SK-N-SH (cell line): ENCODE measurements at regions not wholly inside any gene's neighbourhood (a gene's known extent, or its start where the extent isn't known, plus 50 kb on each side); places are given as distances from the start of the nearest gene placed in this dataset.

ENCODE experiments used
- CTCF ChIA-PET: fragments of 300-600, 350-600 bp; formaldehyde crosslinking; extraction: SDS; loops from one replicate; lab custom pipeline; 2021; lab: Yijun Ruan, JAX
- POLR2A ChIA-PET: fragments of 350-600 bp; sonication (Branson Sonifier 250); formaldehyde crosslinking; extraction: SDS; loops from one replicate; lab custom pipeline; 2020; ENCODE audit warnings: antibody characterized with exemption, inconsistent platforms; lab: Yijun Ruan, JAX
- DNase-seq: peaks from one replicate; pipeline ENCODE4 v3.0.0; 2012
- H2AFZ ChIP-seq: fragments of 200-600 bp; sonication (generic); 2 replicates; pipeline ENCODE4 v1.8.1; 2016; ENCODE audit warnings: antibody characterized with exemption, mild to moderate bottlenecking, low read depth
- H3F3A ChIP-seq: fragments of 200-600 bp; sonication (generic); replicated peaks from 2 replicates; pipeline ENCODE3; 2016; ENCODE audit warnings: antibody characterized with exemption, mild to moderate bottlenecking; ENCODE audit not compliant: insufficient read depth
- H3K27ac ChIP-seq, 2 experiments: fragments of 200-500 bp in 1 of 2; fragments of 200-600 bp in 1 of 2; sonication (Bioruptor generic) in 1 of 2; sonication (generic), shearing (Covaris generic) in 1 of 2; 2 replicates each; pipeline versions ENCODE4 v1.5.1 to v1.6.1; 2014 to 2016; ENCODE audit warnings: low read depth in 2 of 2, inconsistent platforms in 1 of 2, low read length in 1 of 2, mild to moderate bottlenecking in 1 of 2, mixed read lengths in 1 of 2
- H3K27me3 ChIP-seq: fragments of 200-600 bp; sonication (generic), shearing (Covaris generic); 2 replicates; pipeline ENCODE4 v1.6.1; 2016; ENCODE audit warnings: mixed run types; ENCODE audit not compliant: insufficient read depth
- H3K36me3 ChIP-seq, 2 experiments: fragments of 200-500 bp in 1 of 2; fragments of 200-600 bp in 1 of 2; sonication (Bioruptor generic) in 1 of 2; sonication (generic) in 1 of 2; replicated peaks in 1 of 2; 2 replicates each; pipeline versions ENCODE3 to v1.5.1; 2014 to 2016; ENCODE audit warnings: low read length in 1 of 2, mild to moderate bottlenecking in 1 of 2; ENCODE audit not compliant: insufficient read depth in 2 of 2, control insufficient read depth in 1 of 2
- H3K4me1 ChIP-seq, 2 experiments: fragments of 200-500 bp in 1 of 2; fragments of 200-600 bp in 1 of 2; sonication (Bioruptor generic) in 1 of 2; sonication (generic), shearing (Covaris generic) in 1 of 2; 2 replicates each; pipeline versions ENCODE4 v1.5.1 to v1.6.1; 2014 to 2016; ENCODE audit warnings: low read depth in 1 of 2, low read length in 1 of 2, mixed run types in 1 of 2; ENCODE audit not compliant: insufficient read depth in 2 of 2, control insufficient read depth in 1 of 2
- H3K4me2 ChIP-seq: fragments of 200-600 bp; sonication (generic), shearing (Covaris generic); 2 replicates; pipeline ENCODE4 v1.6.1; 2017; ENCODE audit warnings: mixed run types
- H3K4me3 ChIP-seq, 2 experiments: fragments of 200-500 bp in 1 of 2; fragments of 200-600 bp in 1 of 2; sonication (Bioruptor generic) in 1 of 2; sonication (generic), shearing (Covaris generic) in 1 of 2; 2 replicates each; pipeline versions ENCODE4 v1.5.1 to v1.8.1; 2014 to 2016; ENCODE audit warnings: low read depth in 2 of 2, inconsistent platforms in 1 of 2, low read length in 1 of 2, mild to moderate bottlenecking in 1 of 2, mixed read lengths in 1 of 2, moderate library complexity in 1 of 2
- H3K79me2 ChIP-seq: fragments of 200-600 bp; sonication (generic); 2 replicates; pipeline ENCODE4 v1.8.1; 2017; ENCODE audit warnings: mild to moderate bottlenecking; ENCODE audit not compliant: insufficient read depth
- H3K9ac ChIP-seq: fragments of 200-600 bp; sonication (generic); 2 replicates; pipeline ENCODE4 v1.6.1; 2017; ENCODE audit warnings: mixed run types
- H3K9me2 ChIP-seq: fragments of 200-600 bp; sonication (generic); 2 replicates; pipeline ENCODE4 v1.6.1; 2017; ENCODE audit warnings: mixed run types
- H3K9me3 ChIP-seq: fragments of 200-600 bp; sonication (generic); 2 replicates; pipeline ENCODE4 v1.6.1; 2017; ENCODE audit warnings: mixed run types, mild to moderate bottlenecking, moderate library complexity
- H4K20me1 ChIP-seq: fragments of 200-600 bp; sonication (generic); 2 replicates; pipeline ENCODE4 v1.6.1; 2017; ENCODE audit warnings: mild to moderate bottlenecking, mixed run types; ENCODE audit not compliant: insufficient read depth
- CHD2 ChIP-seq: fragments of 150-350 bp; IDR thresholded peaks from 2 replicates; pipeline ENCODE4 v1.6.1; 2018; ENCODE audit warnings: low read length; ENCODE audit not compliant: partially characterized antibody
- FOSL2 ChIP-seq: IDR thresholded peaks from 2 replicates; pipeline ENCODE4 v1.4.0; 2012; ENCODE audit warnings: low read depth, mild to moderate bottlenecking, moderate library complexity, borderline replicate concordance
- FOXJ3 ChIP-seq: sonication (generic); formaldehyde crosslinking; IDR thresholded peaks from 2 replicates; pipeline ENCODE4 v1.5.1; 2020; ENCODE audit warnings: mild to moderate bottlenecking, missing genetic modification reagents
- GATA2 ChIP-seq: sonication (generic); formaldehyde crosslinking; IDR thresholded peaks from 2 replicates; pipeline ENCODE4 v1.5.0; 2020; ENCODE audit warnings: mild to moderate bottlenecking, missing genetic modification reagents
- MXI1 ChIP-seq: IDR thresholded peaks from 2 replicates; pipeline ENCODE4 v1.6.1; 2012; ENCODE audit warnings: mild to moderate bottlenecking, low read depth, low read length, improper control_type of control experiment
- NRF1 ChIP-seq: IDR thresholded peaks from 2 replicates; pipeline ENCODE4 v1.6.1; 2012; ENCODE audit warnings: low read depth, mild to moderate bottlenecking, low read length
- RAD21 ChIP-seq: IDR thresholded peaks from 2 replicates; pipeline ENCODE4 v1.6.1; 2012; ENCODE audit warnings: mild to moderate bottlenecking, low read length
- RFX5 ChIP-seq: IDR thresholded peaks from 2 replicates; pipeline ENCODE4 v1.6.1; 2012; ENCODE audit warnings: mild to moderate bottlenecking, improper control_type of control experiment, low read length
- SIN3A ChIP-seq: IDR thresholded peaks from 2 replicates; pipeline ENCODE4 v1.6.1; 2012; ENCODE audit warnings: low read depth, mild to moderate bottlenecking, low read length, moderate library complexity, borderline replicate concordance
- SMC3 ChIP-seq: IDR thresholded peaks from 2 replicates; pipeline ENCODE4 v1.6.1; 2012; ENCODE audit warnings: low read depth, low read length, improper control_type of control experiment
- TAF1 ChIP-seq: IDR thresholded peaks from 2 replicates; pipeline ENCODE4 v1.6.1; 2012; ENCODE audit warnings: low read depth, mild to moderate bottlenecking, low read length, moderate library complexity, borderline replicate concordance
- TCF12 ChIP-seq: IDR thresholded peaks from 2 replicates; pipeline ENCODE4 v1.4.0; 2012
- TEAD4 ChIP-seq: IDR thresholded peaks from 2 replicates; pipeline ENCODE4 v1.4.0; 2012; ENCODE audit warnings: mild to moderate bottlenecking, borderline replicate concordance; ENCODE audit not compliant: insufficient read depth
- YY1 ChIP-seq: IDR thresholded peaks from 2 replicates; pipeline ENCODE4 v1.4.0; 2012; ENCODE audit warnings: low read depth, mild to moderate bottlenecking
- WGBS: methylation state at CpG from one replicate; pipeline ENCODE4 v1.1.6; 2017; ENCODE audit warnings: low lambda C conversion rate; 5-methylcytosine and 5-hydroxymethylcytosine counted together
- TF ChIP-seq, protein P1 (sequence below): fragments of 200-600 bp; sonication (generic); IDR thresholded peaks from 2 replicates; pipeline ENCODE4 v1.6.1; 2017; ENCODE audit warnings: antibody characterized with exemption, mild to moderate bottlenecking, moderate library complexity
- TF ChIP-seq, protein P2 (sequence below): IDR thresholded peaks from 2 replicates; pipeline ENCODE4 v1.4.0; 2012; ENCODE audit warnings: low read depth, borderline replicate concordance
- TF ChIP-seq, protein P3 (sequence below): IDR thresholded peaks from 2 replicates; pipeline ENCODE4 v1.6.1; 2012; ENCODE audit warnings: mild to moderate bottlenecking, low read depth, low read length, moderate library complexity

DNA sequence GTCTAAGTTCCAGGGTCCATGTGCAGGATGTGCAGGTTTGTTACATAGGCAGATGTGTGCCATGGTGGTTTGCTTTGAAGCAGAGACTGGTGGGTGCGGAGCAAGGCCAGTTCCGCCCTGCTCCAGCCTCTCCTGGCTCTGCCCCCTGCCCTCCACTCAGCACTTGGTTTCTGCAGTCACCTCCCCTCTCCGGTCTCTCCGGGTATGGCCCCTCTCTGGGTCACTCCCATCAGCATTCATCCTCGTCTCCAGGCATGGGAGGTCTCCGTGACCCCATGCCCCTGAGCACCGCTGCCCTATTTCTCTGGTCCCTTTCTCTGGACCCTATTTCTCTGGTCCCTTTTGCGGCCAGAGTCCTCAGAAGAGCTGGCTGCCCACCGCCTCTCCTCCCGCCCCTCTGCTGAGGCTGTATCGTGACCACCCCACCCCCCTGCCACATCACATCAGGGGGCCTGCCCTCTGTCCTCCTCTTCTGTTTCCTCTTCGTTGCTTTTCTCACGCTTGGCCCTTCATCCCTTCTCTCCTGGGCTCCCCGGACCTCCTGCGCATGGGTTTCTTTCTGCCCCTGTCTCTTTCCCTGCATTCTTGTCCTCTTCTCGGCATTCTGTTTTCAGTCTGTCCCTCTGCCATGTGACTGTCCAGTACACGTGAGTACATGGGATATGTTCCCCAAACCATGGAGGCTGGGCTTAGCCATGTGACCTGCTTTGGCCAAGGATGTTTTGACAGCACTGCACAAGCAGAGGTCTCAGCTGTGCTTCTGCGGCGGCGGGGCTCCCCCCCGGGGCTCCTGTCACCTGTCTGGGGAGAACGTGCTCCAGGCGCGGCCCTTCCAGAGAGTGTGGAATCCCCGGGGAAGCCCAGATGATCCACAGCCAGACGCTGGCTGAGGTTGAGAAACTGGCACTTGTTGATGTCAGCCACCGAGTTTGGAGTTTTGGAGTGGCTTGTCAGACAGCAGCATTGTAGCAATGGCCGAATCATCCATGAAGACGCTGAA lies 54.4 kb upstream of the C1orf174 start:
- Histone ChIP-seq H2AFZ (no peak overlapping the region), H3K4me3 (no peak overlapping the region), H3K36me3 (no peaks in the 10 kb centered on the region), H3K4me2 (no peak overlapping the region), H3K9me2 (no peaks in the 10 kb centered on the region), H4K20me1 (no peaks in the 10 kb centered on the region), H3K27ac (no peak overlapping the region), H3K9ac (no peak overlapping the region), H3K79me2 (no peaks in the 10 kb centered on the region), H3K27me3 (no peaks in the 10 kb centered on the region), H3K4me1 (no peaks in the 10 kb centered on the region), H3K9me3 (no peaks in the 10 kb centered on the region), H3F3A (no peaks in the 10 kb centered on the region)
- WGBS, result 30% methylated on average over 19 of the region's 29 CpGs
- CTCF ChIA-PET, result no interaction called here
- POLR2A ChIA-PET, result no interaction called here
- no peak for DNase-seq
- no peak for TF ChIP-seq TAF1
- no peak for TF ChIP-seq TEAD4
- no peak for TF ChIP-seq FOSL2
- no peak for TF ChIP-seq YY1
- no peak for TF ChIP-seq NRF1
- no peak for TF ChIP-seq GATA2 (CRISPR knock-in tag)
- TF ChIP-seq FOXJ3 (CRISPR knock-in tag), result no peak
- no peak for TF ChIP-seq RAD21
- no peak for TF ChIP-seq TCF12
- TF ChIP-seq RFX5, result no peak
- no peak for TF ChIP-seq SIN3A
- TF ChIP-seq, protein P1, sequence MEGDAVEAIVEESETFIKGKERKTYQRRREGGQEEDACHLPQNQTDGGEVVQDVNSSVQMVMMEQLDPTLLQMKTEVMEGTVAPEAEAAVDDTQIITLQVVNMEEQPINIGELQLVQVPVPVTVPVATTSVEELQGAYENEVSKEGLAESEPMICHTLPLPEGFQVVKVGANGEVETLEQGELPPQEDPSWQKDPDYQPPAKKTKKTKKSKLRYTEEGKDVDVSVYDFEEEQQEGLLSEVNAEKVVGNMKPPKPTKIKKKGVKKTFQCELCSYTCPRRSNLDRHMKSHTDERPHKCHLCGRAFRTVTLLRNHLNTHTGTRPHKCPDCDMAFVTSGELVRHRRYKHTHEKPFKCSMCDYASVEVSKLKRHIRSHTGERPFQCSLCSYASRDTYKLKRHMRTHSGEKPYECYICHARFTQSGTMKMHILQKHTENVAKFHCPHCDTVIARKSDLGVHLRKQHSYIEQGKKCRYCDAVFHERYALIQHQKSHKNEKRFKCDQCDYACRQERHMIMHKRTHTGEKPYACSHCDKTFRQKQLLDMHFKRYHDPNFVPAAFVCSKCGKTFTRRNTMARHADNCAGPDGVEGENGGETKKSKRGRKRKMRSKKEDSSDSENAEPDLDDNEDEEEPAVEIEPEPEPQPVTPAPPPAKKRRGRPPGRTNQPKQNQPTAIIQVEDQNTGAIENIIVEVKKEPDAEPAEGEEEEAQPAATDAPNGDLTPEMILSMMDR, result no peak
- TF ChIP-seq, protein P2, sequence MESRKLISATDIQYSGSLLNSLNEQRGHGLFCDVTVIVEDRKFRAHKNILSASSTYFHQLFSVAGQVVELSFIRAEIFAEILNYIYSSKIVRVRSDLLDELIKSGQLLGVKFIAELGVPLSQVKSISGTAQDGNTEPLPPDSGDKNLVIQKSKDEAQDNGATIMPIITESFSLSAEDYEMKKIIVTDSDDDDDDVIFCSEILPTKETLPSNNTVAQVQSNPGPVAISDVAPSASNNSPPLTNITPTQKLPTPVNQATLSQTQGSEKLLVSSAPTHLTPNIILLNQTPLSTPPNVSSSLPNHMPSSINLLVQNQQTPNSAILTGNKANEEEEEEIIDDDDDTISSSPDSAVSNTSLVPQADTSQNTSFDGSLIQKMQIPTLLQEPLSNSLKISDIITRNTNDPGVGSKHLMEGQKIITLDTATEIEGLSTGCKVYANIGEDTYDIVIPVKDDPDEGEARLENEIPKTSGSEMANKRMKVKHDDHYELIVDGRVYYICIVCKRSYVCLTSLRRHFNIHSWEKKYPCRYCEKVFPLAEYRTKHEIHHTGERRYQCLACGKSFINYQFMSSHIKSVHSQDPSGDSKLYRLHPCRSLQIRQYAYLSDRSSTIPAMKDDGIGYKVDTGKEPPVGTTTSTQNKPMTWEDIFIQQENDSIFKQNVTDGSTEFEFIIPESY, result no peak
- TF ChIP-seq SMC3, result no peak
- TF ChIP-seq, protein P3, sequence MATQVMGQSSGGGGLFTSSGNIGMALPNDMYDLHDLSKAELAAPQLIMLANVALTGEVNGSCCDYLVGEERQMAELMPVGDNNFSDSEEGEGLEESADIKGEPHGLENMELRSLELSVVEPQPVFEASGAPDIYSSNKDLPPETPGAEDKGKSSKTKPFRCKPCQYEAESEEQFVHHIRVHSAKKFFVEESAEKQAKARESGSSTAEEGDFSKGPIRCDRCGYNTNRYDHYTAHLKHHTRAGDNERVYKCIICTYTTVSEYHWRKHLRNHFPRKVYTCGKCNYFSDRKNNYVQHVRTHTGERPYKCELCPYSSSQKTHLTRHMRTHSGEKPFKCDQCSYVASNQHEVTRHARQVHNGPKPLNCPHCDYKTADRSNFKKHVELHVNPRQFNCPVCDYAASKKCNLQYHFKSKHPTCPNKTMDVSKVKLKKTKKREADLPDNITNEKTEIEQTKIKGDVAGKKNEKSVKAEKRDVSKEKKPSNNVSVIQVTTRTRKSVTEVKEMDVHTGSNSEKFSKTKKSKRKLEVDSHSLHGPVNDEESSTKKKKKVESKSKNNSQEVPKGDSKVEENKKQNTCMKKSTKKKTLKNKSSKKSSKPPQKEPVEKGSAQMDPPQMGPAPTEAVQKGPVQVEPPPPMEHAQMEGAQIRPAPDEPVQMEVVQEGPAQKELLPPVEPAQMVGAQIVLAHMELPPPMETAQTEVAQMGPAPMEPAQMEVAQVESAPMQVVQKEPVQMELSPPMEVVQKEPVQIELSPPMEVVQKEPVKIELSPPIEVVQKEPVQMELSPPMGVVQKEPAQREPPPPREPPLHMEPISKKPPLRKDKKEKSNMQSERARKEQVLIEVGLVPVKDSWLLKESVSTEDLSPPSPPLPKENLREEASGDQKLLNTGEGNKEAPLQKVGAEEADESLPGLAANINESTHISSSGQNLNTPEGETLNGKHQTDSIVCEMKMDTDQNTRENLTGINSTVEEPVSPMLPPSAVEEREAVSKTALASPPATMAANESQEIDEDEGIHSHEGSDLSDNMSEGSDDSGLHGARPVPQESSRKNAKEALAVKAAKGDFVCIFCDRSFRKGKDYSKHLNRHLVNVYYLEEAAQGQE, result no peak
- no peak for TF ChIP-seq MXI1
- no peak for TF ChIP-seq CHD2
